K562 (cell line): ENCODE measurements at regions not wholly inside any gene's neighbourhood (a gene's known extent, or its start where the extent isn't known, plus 50 kb on each side); places are given as distances from the start of the nearest gene placed in this dataset.
A peak's percentile ranks its signal among the peaks of the same experiment; 100 is the strongest.

Source experiments
- ATF3 ChIP-seq, 2 experiments: fragments of 450-650 bp in 1 of 2; sonication (generic) in 1 of 2; formaldehyde crosslinking in 1 of 2; IDR thresholded peaks in 1 of 2; conservative IDR thresholded peaks in 1 of 2; 2 replicates each; pipeline versions ENCODE4 v1.6.1 to v1.8.1; 2016 to 2023; ENCODE audit warnings: mild to moderate bottlenecking in 2 of 2, moderate library complexity in 2 of 2, inconsistent platforms in 1 of 2, missing genetic modification reagents in 1 of 2
- CBX3 ChIP-seq, 2 experiments: IDR thresholded peaks; 1 replicate in 1 of 2; 2 replicates in 1 of 2; pipeline ENCODE4 v1.6.1; 2012; ENCODE audit warnings: inconsistent platforms in 2 of 2, low read length in 2 of 2, borderline replicate concordance in 1 of 2, control low read depth in 1 of 2
- JUN ChIP-seq, 2 experiments: sonication (generic) in 1 of 2; formaldehyde crosslinking in 1 of 2; IDR thresholded peaks; 2 replicates each; pipeline versions ENCODE4 v1.6.1 to v1.8.0; 2012 to 2022; ENCODE audit warnings: borderline replicate concordance in 2 of 2, mild to moderate bottlenecking in 2 of 2, improper control_type of control experiment in 1 of 2, low read depth in 1 of 2, low read length in 1 of 2, missing genetic modification reagents in 1 of 2
- MAFF ChIP-seq: IDR thresholded peaks from 2 replicates; pipeline ENCODE4 v1.6.1; 2012; ENCODE audit warnings: low read length, improper control_type of control experiment
- MAFG ChIP-seq: fragments of 450-650 bp; conservative IDR thresholded peaks from 2 replicates; pipeline ENCODE4 v1.6.1; 2016; ENCODE audit warnings: missing genetic modification characterization, missing compliant biosample characterization
- MLX ChIP-seq, 2 experiments: fragments of 450-650 bp in 1 of 2; sonication (generic) in 1 of 2; formaldehyde crosslinking; conservative IDR thresholded peaks; 2 replicates each; pipeline versions ENCODE4 v1.4.0 to v1.8.1; 2020 to 2022; ENCODE audit warnings: mild to moderate bottlenecking in 1 of 2, missing genetic modification reagents in 1 of 2
- NFE2 ChIP-seq: IDR thresholded peaks from 2 replicates; pipeline ENCODE4 v1.6.1; 2014; ENCODE audit warnings: antibody characterized with exemption, low read depth
- TRIM28 ChIP-seq: fragments of 450-650 bp; IDR thresholded peaks from 2 replicates; pipeline ENCODE4 v1.6.1; 2017
- ZEB2 ChIP-seq: fragments of 450-650 bp; IDR thresholded peaks from 2 replicates; pipeline ENCODE4 v1.6.1; 2016
- ZNF24 ChIP-seq: fragments of 450-650 bp; IDR thresholded peaks from 2 replicates; pipeline ENCODE4 v1.6.1; 2016
- ZNF316 ChIP-seq: fragments of 450-650 bp; IDR thresholded peaks from 2 replicates; pipeline ENCODE4 v1.6.1; 2016
- ZNF696 ChIP-seq: fragments of 250-450 bp; sonication (Bioruptor Pico); conservative IDR thresholded peaks from 2 replicates; pipeline ENCODE4 v1.4.0; 2020; ENCODE audit warnings: mild to moderate bottlenecking, moderate library complexity

GRCh38 chr9:108043585-108043984 lies 554.0 kb upstream of the KLF4 start (continued):
- TF ChIP-seq TRIM28, result peak; percentile 87
- TF ChIP-seq ZNF24, result peak; percentile 58; the same call in 1 of the 2 replicates
- peak; percentile 85 for TF ChIP-seq NFE2
- TF ChIP-seq MLX (CRISPR knock-in tag; conservative IDR thresholded peaks at IDR 0.05), result no peak
- peak; percentile 68 for TF ChIP-seq ATF3 (IDR thresholded peaks at IDR 0.05)
- TF ChIP-seq ATF3 (CRISPR knock-in tag; conservative IDR thresholded peaks at IDR 0.05), result no peak
- peak; percentile 58; the same call in 1 of the 2 replicates for TF ChIP-seq ZNF316
- TF ChIP-seq MAFF, result peak; percentile 30; the same call in 1 of the 2 replicates
- peak in 1 of 2 experiments; percentile 83; a peak in 2 of 3 replicates for TF ChIP-seq CBX3 (IDR thresholded peaks at IDR 0.05; ENCODE audit: borderline replicate concordance in 1 of 2, low read length in 2 of 2)
- 0 out of 2 replicates have a peak, but pooled peaks have one; percentile 27 for TF ChIP-seq JUN (IDR thresholded peaks at IDR 0.05; ENCODE audit: borderline replicate concordance, low read depth, low read length)
- TF ChIP-seq JUN (CRISPR knock-in tag; IDR thresholded peaks at IDR 0.05; ENCODE audit: borderline replicate concordance), result no peak
- peak; percentile 65; the same call in 1 of the 2 replicates for TF ChIP-seq ZEB2
- TF ChIP-seq ZNF696 (CRISPR knock-in tag), result no peak
- TF ChIP-seq MAFG (tag), result peak; percentile 74
